PFSK-1 (cell line): ENCODE measurements at regions not wholly inside any gene's neighbourhood (a gene's known extent, or its start where the extent isn't known, plus 50 kb on each side); places are given as distances from the start of the nearest gene placed in this dataset.

Experiments used
- FOXP2 ChIP-seq: optimal IDR thresholded peaks from 2 replicates; pipeline ENCODE3; 2011; ENCODE audit warnings: borderline replicate concordance, control low read depth, inconsistent platforms; ENCODE audit not compliant: insufficient read depth; ENCODE audit errors: extremely low read length, extremely low read depth
- POLR2AphosphoS5 ChIP-seq: IDR thresholded peaks from 2 replicates; pipeline ENCODE4 v1.6.1; 2012; ENCODE audit warnings: low read depth, mild to moderate bottlenecking, control low read depth, low read length, moderate library complexity
- SIN3A ChIP-seq: IDR thresholded peaks from 2 replicates; pipeline ENCODE4 v1.6.1; 2012; ENCODE audit warnings: mild to moderate bottlenecking, low read length, moderate library complexity, borderline replicate concordance; ENCODE audit not compliant: insufficient read depth
- TAF1 ChIP-seq: IDR thresholded peaks from 2 replicates; pipeline ENCODE4 v1.6.1; 2012; ENCODE audit warnings: low read length, control low read depth, borderline replicate concordance; ENCODE audit not compliant: insufficient read depth
- TF ChIP-seq, protein P1 (sequence below), 2 experiments: IDR thresholded peaks; 2 replicates each; pipeline versions ENCODE4 v1.6.1 to v1.8.0; 2011 to 2012; ENCODE audit warnings: low read depth in 2 of 2, low read length in 2 of 2, control low read depth in 1 of 2, inconsistent platforms in 1 of 2, mild to moderate bottlenecking in 1 of 2, moderate library complexity in 1 of 2; ENCODE audit not compliant: insufficient read depth in 1 of 2

DNA sequence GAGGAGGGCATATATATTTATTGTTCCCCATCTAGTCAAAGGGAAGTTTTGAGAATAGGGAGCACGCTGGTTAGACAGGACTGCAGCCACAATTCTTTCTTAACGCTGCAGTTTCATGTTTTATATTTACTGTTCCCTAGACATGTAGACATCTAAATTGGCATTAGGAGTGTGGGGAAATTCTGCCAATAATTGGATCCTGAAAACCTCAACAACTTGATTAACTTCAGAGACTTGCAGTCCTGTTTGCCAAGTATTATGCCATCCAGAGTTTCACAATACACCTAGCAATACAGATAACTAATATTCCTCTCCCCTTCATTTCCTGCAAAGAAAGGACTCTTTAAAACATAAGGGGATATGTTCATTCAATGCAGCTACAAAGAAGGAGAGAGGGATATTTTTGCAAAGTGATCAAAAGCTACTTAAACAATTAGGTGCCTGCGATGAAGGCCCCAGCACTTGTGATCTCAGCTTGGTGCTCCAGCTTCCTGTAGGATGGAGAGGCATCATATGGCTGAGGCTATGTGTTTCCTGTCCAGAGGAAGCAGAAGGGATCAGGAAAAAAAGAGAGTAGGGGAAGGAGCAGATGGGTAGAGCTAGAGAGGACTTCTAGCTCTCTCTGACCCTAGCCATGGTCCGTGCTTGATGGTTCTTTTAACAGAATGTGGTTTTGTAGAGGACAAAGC is 264.4 kb downstream of the MTX2 start:
- TF ChIP-seq TAF1 (no peak), POLR2AphosphoS5 (no peak), SIN3A (no peak), FOXP2 (no peak)
- TF ChIP-seq, protein P1, sequence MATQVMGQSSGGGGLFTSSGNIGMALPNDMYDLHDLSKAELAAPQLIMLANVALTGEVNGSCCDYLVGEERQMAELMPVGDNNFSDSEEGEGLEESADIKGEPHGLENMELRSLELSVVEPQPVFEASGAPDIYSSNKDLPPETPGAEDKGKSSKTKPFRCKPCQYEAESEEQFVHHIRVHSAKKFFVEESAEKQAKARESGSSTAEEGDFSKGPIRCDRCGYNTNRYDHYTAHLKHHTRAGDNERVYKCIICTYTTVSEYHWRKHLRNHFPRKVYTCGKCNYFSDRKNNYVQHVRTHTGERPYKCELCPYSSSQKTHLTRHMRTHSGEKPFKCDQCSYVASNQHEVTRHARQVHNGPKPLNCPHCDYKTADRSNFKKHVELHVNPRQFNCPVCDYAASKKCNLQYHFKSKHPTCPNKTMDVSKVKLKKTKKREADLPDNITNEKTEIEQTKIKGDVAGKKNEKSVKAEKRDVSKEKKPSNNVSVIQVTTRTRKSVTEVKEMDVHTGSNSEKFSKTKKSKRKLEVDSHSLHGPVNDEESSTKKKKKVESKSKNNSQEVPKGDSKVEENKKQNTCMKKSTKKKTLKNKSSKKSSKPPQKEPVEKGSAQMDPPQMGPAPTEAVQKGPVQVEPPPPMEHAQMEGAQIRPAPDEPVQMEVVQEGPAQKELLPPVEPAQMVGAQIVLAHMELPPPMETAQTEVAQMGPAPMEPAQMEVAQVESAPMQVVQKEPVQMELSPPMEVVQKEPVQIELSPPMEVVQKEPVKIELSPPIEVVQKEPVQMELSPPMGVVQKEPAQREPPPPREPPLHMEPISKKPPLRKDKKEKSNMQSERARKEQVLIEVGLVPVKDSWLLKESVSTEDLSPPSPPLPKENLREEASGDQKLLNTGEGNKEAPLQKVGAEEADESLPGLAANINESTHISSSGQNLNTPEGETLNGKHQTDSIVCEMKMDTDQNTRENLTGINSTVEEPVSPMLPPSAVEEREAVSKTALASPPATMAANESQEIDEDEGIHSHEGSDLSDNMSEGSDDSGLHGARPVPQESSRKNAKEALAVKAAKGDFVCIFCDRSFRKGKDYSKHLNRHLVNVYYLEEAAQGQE (IDR thresholded peaks at IDR 0.05; ENCODE audit: insufficient read depth in 1 of 2, low read depth in 2 of 2, low read length in 2 of 2): no peak
